ENCODE measurements at regions not wholly inside any gene's neighbourhood (a gene's known extent, or its start where the extent isn't known, plus 50 kb on each side); places are given as distances from the start of the nearest gene placed in this dataset.

GRCh38 chr1:61597601-61598000, 127.3 kb downstream of the TM2D1 start:
- Histone ChIP-seq H3K9me3 (ENCODE audit: control insufficient read depth in 2 of 3, insufficient read depth in 1 of 3, low read length in 3 of 3) (peaks cover 0 to 3% (median 0%) of the 10 kb centered on the region in 3 donors), H3K4me1 (ENCODE audit: control insufficient read depth in 2 of 3, insufficient read depth in 2 of 3, low read depth in 1 of 3, low read length in 3 of 3) (no peaks in the 10 kb centered on the region), H3K4me3 (ENCODE audit: low read length in 3 of 3) (no peak overlapping the region), H3K9ac (ENCODE audit: low read length in 3 of 3) (no peak overlapping the region), H3K36me3 (ENCODE audit: control insufficient read depth in 2 of 3, insufficient read depth in 3 of 3, low read length in 3 of 3) (no peaks in the 10 kb centered on the region), H3K27me3 (ENCODE audit: control insufficient read depth, insufficient read depth, low read length) (no peaks in the 10 kb centered on the region), H3K27ac (ENCODE audit: low read depth in 2 of 2, low read length in 2 of 2) (no peak overlapping the region)
- no peak for TF ChIP-seq CTCF (IDR thresholded peaks at IDR 0.05; ENCODE audit: borderline replicate concordance, extremely low read depth, insufficient read depth)
- no peak for DNase-seq
- intact Hi-C loops (cut with DNase I) = no loop called here
- no peak for FAIRE-seq

- intact Hi-C loops (cut with DNase I) = no loop called here
- H3K36me3 ChIP-seq (ENCODE audit: control insufficient read depth in 2 of 3, insufficient read depth in 3 of 3, low read length in 3 of 3) = no peaks in the 10 kb centered on the region
- no peak for TF ChIP-seq CTCF (IDR thresholded peaks at IDR 0.05; ENCODE audit: borderline replicate concordance, extremely low read depth, insufficient read depth)
- H3K4me3 ChIP-seq (ENCODE audit: low read length in 3 of 3) = no peak overlapping the region
- H3K9me3 ChIP-seq (ENCODE audit: control insufficient read depth in 2 of 3, insufficient read depth in 1 of 3, low read length in 3 of 3) = peaks cover 0 to 3% (median 0%) of the 10 kb centered on the region in 3 donors
- H3K27me3 ChIP-seq (ENCODE audit: control insufficient read depth, insufficient read depth, low read length) = no peaks in the 10 kb centered on the region
- DNase-seq (no peak), FAIRE-seq (no peak)
- no peak overlapping the region for H3K9ac ChIP-seq (ENCODE audit: low read length in 3 of 3)
- H3K27ac ChIP-seq (ENCODE audit: low read depth in 2 of 2, low read length in 2 of 2) = no peak overlapping the region
- no peaks in the 10 kb centered on the region for H3K4me1 ChIP-seq (ENCODE audit: control insufficient read depth in 2 of 3, insufficient read depth in 2 of 3, low read depth in 1 of 3, low read length in 3 of 3)
Observed at GRCh38 chr1:61593331-61593730, 131.6 kb downstream of the TM2D1 start.

- no peak for TF ChIP-seq CTCF (IDR thresholded peaks at IDR 0.05; ENCODE audit: borderline replicate concordance, extremely low read depth, insufficient read depth)
- intact Hi-C loops (cut with DNase I) = no loop called here
- H3K4me3 ChIP-seq (ENCODE audit: low read length in 3 of 3) = no peak overlapping the region
Observed at GRCh38 chr1:61591351-61591750, 133.6 kb downstream of the TM2D1 start.

More at GRCh38 chr1:61591351-61591750, 133.6 kb downstream of the TM2D1 start:
- no peaks in the 10 kb centered on the region for H3K27me3 ChIP-seq (ENCODE audit: control insufficient read depth, insufficient read depth, low read length)
- H3K9me3 ChIP-seq (ENCODE audit: control insufficient read depth in 2 of 3, insufficient read depth in 1 of 3, low read length in 3 of 3) = no peaks in the 10 kb centered on the region
- H3K4me1 ChIP-seq (ENCODE audit: control insufficient read depth in 2 of 3, insufficient read depth in 2 of 3, low read depth in 1 of 3, low read length in 3 of 3) = no peaks in the 10 kb centered on the region
- DNase-seq (no peak), FAIRE-seq (no peak)
- H3K27ac ChIP-seq (ENCODE audit: low read depth in 2 of 2, low read length in 2 of 2) = no peak overlapping the region
- H3K9ac ChIP-seq (ENCODE audit: low read length in 3 of 3) = no peak overlapping the region
- H3K36me3 ChIP-seq (ENCODE audit: control insufficient read depth in 2 of 3, insufficient read depth in 3 of 3, low read length in 3 of 3) = no peaks in the 10 kb centered on the region

All from kidney (tissue), 13 donors.